K562 (cell line): ENCODE measurements at regions not wholly inside any gene's neighbourhood (a gene's known extent, or its start where the extent isn't known, plus 50 kb on each side); places are given as distances from the start of the nearest gene placed in this dataset.

Experiments
- AFF4 ChIP-seq: sonication (generic); formaldehyde crosslinking; IDR thresholded peaks from 2 replicates; pipeline ENCODE4 v1.8.0; 2023; ENCODE audit warnings: mild to moderate bottlenecking, missing genetic modification reagents
- COPS2 ChIP-seq: fragments of 450-650 bp; conservative IDR thresholded peaks from 2 replicates; pipeline ENCODE4 v1.6.1; 2016; ENCODE audit warnings: mild to moderate bottlenecking, moderate library complexity
- DIDO1 ChIP-seq: fragments of 450-650 bp; IDR thresholded peaks from 2 replicates; pipeline ENCODE4 v1.6.1; 2016; ENCODE audit warnings: low read depth, missing biosample characterization, missing genetic modification characterization
- MCM2 ChIP-seq: fragments of 450-650 bp; IDR thresholded peaks from 2 replicates; pipeline ENCODE4 v1.6.1; 2017; ENCODE audit warnings: low read depth, mild to moderate bottlenecking
- NCOA1 ChIP-seq: fragments of 450-650 bp; IDR thresholded peaks from 2 replicates; pipeline ENCODE4 v1.6.1; 2016; ENCODE audit warnings: low read depth
- NFRKB ChIP-seq: fragments of 450-650 bp; IDR thresholded peaks from 2 replicates; pipeline ENCODE4 v1.6.1; 2016; ENCODE audit warnings: low read depth
- PATZ1 ChIP-seq: fragments of 250-450 bp; sonication (Bioruptor Pico); IDR thresholded peaks from 2 replicates; pipeline ENCODE4 v1.5.0; 2020; ENCODE audit warnings: mild to moderate bottlenecking, borderline replicate concordance
- PHF20 ChIP-seq: fragments of 450-650 bp; IDR thresholded peaks from 2 replicates; pipeline ENCODE4 v1.6.1; 2018; ENCODE audit not compliant: partially characterized antibody
- SIN3B ChIP-seq: fragments of 450-650 bp; IDR thresholded peaks from 2 replicates; pipeline ENCODE4 v1.6.1; 2017; ENCODE audit warnings: low read depth, mild to moderate bottlenecking, moderate library complexity
- SMARCB1 ChIP-seq: IDR thresholded peaks from 2 replicates; pipeline ENCODE4 v1.6.1; 2011; ENCODE audit warnings: improper control_type of control experiment, low read depth; ENCODE audit not compliant: insufficient read length
- U2AF1 ChIP-seq: fragments of 200-400 bp; formaldehyde crosslinking; optimal IDR thresholded peaks from 2 replicates; pipeline ENCODE3; 2017; ENCODE audit warnings: mild to moderate bottlenecking, low read depth, low read length, moderate library complexity
- ZNF583 ChIP-seq: fragments of 250-450 bp; sonication (Bioruptor Pico); IDR thresholded peaks from 2 replicates; pipeline ENCODE4 v1.4.0; 2020
- ZNF584 ChIP-seq: fragments of 200-800 bp; sonication (Bioruptor generic); IDR thresholded peaks from 2 replicates; pipeline ENCODE4 v1.6.1; 2016; ENCODE audit warnings: low read depth, mild to moderate bottlenecking, missing genetic modification characterization, missing compliant biosample characterization
- ZNF586 ChIP-seq: fragments of 450-650 bp; formaldehyde crosslinking; conservative IDR thresholded peaks from 2 replicates; pipeline ENCODE4 v1.4.0; 2020; ENCODE audit warnings: mild to moderate bottlenecking, moderate library complexity
- ZNF668 ChIP-seq: fragments of 250-450 bp; sonication (Bioruptor Pico); IDR thresholded peaks from 2 replicates; pipeline ENCODE4 v1.8.0; 2022; ENCODE audit warnings: mild to moderate bottlenecking, inconsistent platforms
- ZSCAN29 ChIP-seq: fragments of 450-650 bp; IDR thresholded peaks from 2 replicates; pipeline ENCODE4 v1.6.1; 2017
- TF ChIP-seq, protein P1 (sequence below): fragments of 250-450 bp; sonication (Bioruptor Pico); IDR thresholded peaks from 2 replicates; pipeline ENCODE4 v1.5.0; 2021
- TF ChIP-seq, protein P2 (sequence below): sonication (generic); formaldehyde crosslinking; IDR thresholded peaks from 2 replicates; pipeline ENCODE4 v1.8.1; 2022; ENCODE audit warnings: missing genetic modification reagents
- TF ChIP-seq, protein P3 (sequence below): sonication (generic); formaldehyde crosslinking; IDR thresholded peaks from 2 replicates; pipeline ENCODE4 v1.8.0; 2022; ENCODE audit warnings: mild to moderate bottlenecking, missing genetic modification reagents

DNA sequence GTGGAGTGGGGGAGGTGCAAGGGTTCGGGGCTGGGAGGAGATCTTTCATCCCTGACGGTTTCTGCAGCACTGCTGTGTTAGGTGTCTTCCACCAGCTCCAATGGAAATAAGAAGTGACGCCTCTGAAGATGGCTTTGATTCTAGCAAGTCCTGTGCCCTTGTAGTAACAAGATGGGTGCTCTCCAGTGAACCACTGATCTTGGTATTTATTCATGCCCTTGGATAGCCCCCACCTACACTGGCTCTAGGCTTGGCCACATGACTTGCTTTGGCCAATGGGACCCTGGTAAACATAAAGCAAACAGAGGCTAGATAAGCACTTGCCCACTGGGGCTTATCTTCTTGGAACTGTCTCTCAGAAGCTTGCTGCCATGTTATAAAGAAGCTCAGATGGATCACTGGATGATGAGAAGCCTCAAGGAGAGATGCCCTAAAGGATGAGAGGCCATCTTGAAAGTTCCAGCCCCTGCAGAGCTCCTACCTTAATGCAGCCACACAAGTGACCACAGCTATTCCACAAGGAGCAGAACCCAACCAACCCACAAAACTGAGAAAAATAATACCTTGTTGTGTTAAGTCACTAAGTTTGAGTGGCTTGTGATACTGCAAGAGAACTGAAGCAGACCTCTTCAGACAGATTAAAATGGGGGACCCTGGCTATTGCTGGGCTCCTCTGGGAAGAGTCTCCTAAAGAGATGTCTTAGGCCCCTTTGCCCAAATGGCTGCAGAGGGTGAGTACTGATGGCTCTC, 137.9 kb downstream of the PDCD6IP start (continued):
- no peak for TF ChIP-seq PATZ1
- no peak for TF ChIP-seq DIDO1 (tag)
- TF ChIP-seq AFF4 (CRISPR knock-in tag) = no peak
- TF ChIP-seq ZSCAN29 = no peak
- no peak for TF ChIP-seq ZNF583
- TF ChIP-seq U2AF1 = no peak
- no peak for TF ChIP-seq SMARCB1
- TF ChIP-seq, protein P1, sequence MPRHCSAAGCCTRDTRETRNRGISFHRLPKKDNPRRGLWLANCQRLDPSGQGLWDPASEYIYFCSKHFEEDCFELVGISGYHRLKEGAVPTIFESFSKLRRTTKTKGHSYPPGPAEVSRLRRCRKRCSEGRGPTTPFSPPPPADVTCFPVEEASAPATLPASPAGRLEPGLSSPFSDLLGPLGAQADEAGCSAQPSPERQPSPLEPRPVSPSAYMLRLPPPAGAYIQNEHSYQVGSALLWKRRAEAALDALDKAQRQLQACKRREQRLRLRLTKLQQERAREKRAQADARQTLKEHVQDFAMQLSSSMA = no peak
- no peak for TF ChIP-seq NCOA1
- TF ChIP-seq COPS2 = no peak
- TF ChIP-seq ZNF586 = no peak
- peak; percentile 92 for TF ChIP-seq NFRKB
- no peak; the same call in 1 of the 2 replicates for TF ChIP-seq ZNF668 (CRISPR knock-in tag)
- TF ChIP-seq, protein P2, sequence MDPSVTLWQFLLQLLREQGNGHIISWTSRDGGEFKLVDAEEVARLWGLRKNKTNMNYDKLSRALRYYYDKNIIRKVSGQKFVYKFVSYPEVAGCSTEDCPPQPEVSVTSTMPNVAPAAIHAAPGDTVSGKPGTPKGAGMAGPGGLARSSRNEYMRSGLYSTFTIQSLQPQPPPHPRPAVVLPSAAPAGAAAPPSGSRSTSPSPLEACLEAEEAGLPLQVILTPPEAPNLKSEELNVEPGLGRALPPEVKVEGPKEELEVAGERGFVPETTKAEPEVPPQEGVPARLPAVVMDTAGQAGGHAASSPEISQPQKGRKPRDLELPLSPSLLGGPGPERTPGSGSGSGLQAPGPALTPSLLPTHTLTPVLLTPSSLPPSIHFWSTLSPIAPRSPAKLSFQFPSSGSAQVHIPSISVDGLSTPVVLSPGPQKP = no peak
- TF ChIP-seq ZNF584 (CRISPR knock-in tag) = no peak
- no peak for TF ChIP-seq MCM2
- TF ChIP-seq, protein P3, sequence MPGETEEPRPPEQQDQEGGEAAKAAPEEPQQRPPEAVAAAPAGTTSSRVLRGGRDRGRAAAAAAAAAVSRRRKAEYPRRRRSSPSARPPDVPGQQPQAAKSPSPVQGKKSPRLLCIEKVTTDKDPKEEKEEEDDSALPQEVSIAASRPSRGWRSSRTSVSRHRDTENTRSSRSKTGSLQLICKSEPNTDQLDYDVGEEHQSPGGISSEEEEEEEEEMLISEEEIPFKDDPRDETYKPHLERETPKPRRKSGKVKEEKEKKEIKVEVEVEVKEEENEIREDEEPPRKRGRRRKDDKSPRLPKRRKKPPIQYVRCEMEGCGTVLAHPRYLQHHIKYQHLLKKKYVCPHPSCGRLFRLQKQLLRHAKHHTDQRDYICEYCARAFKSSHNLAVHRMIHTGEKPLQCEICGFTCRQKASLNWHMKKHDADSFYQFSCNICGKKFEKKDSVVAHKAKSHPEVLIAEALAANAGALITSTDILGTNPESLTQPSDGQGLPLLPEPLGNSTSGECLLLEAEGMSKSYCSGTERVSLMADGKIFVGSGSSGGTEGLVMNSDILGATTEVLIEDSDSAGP = no peak
- no peak for TF ChIP-seq SIN3B
- TF ChIP-seq PHF20 = no peak
